Panc1 (cell line): ENCODE measurements at regions not wholly inside any gene's neighbourhood (a gene's known extent, or its start where the extent isn't known, plus 50 kb on each side); places are given as distances from the start of the nearest gene placed in this dataset.

ENCODE experiments used
- ATAC-seq: fragments of 200-7000 bp; cut with Tn5 transposase; 2 replicates; pipeline ENCODE4 v1.9.1; 2020; ENCODE audit warnings: mild to moderate bottlenecking, moderate library complexity
- BruUV-seq: library from RNA; stranded (reverse); fragments of 400-500 nt; replicated peaks from 2 replicates; lab custom pipeline; 2021; lab: Mats Ljungman, UMichigan
- CTCF ChIA-PET: fragments of 300-600 bp; sonication (Branson Sonifier 250); formaldehyde crosslinking; loops from one replicate; lab custom pipeline; 2022; ENCODE audit warnings: antibody characterized with exemption; lab: Charles Lee
- POLR2A ChIA-PET: fragments of 300-600 bp; sonication (Branson Sonifier 250); formaldehyde crosslinking; loops from one replicate; lab custom pipeline; 2022; ENCODE audit warnings: antibody characterized with exemption; lab: Charles Lee
- DNase-seq: peaks from one replicate; pipeline ENCODE4 v3.0.0-alpha.2; 2010; ENCODE audit warnings: low read depth, low spot score
- H3K27ac ChIP-seq: 2 replicates; pipeline ENCODE4 v1.5.1; 2011; ENCODE audit warnings: mild to moderate bottlenecking, low read length, inconsistent platforms
- H3K27me3 ChIP-seq: fragments of 200-500 bp; sonication (Bioruptor generic); 2 replicates; pipeline ENCODE4 v1.6.0; 2014; ENCODE audit warnings: low read length, inconsistent platforms; ENCODE audit not compliant: control insufficient read depth, insufficient read depth
- H3K36me3 ChIP-seq: fragments of 200-500 bp; sonication (Bioruptor generic); 2 replicates; pipeline ENCODE4 v1.5.1; 2014; ENCODE audit warnings: inconsistent platforms, mild to moderate bottlenecking, low read length, moderate library complexity; ENCODE audit not compliant: control insufficient read depth, insufficient read depth
- H3K4me1 ChIP-seq: 2 replicates; pipeline ENCODE4 v1.5.1; 2011; ENCODE audit warnings: inconsistent platforms, mild to moderate bottlenecking, low read length, moderate library complexity; ENCODE audit not compliant: control insufficient read depth, insufficient read depth
- H3K4me3 ChIP-seq, 2 experiments: 2 replicates each; pipeline ENCODE4 v1.5.1; 2011 to 2012; ENCODE audit warnings: low read depth in 2 of 2, low read length in 2 of 2, mild to moderate bottlenecking in 2 of 2, inconsistent platforms in 1 of 2, moderate library complexity in 1 of 2
- H3K9me3 ChIP-seq: fragments of 200-500 bp; sonication (Bioruptor generic); 2 replicates; pipeline ENCODE4 v1.5.1; 2014; ENCODE audit warnings: low read depth, mild to moderate bottlenecking, inconsistent platforms, low read length, moderate library complexity; ENCODE audit not compliant: control insufficient read depth, insufficient read depth
- CTCF ChIP-seq: fragments of 450-650 bp; IDR thresholded peaks from 2 replicates; pipeline ENCODE4 v1.5.1; 2017; ENCODE audit warnings: mild to moderate bottlenecking
- POLR2AphosphoS5 ChIP-seq: IDR thresholded peaks from 2 replicates; pipeline ENCODE4 v1.6.1; 2012; ENCODE audit warnings: mild to moderate bottlenecking, low read depth, low read length, moderate library complexity
- REST ChIP-seq, 2 experiments: IDR thresholded peaks; 2 replicates each; pipeline ENCODE4 v1.6.1; 2011 to 2012; ENCODE audit warnings: low read depth in 2 of 2, control low read depth in 1 of 2, low read length in 1 of 2, mild to moderate bottlenecking in 1 of 2, moderate library complexity in 1 of 2; ENCODE audit not compliant: insufficient read depth in 1 of 2
- SIN3A ChIP-seq: IDR thresholded peaks from 2 replicates; pipeline ENCODE4 v1.6.1; 2012; ENCODE audit warnings: low read depth, mild to moderate bottlenecking, low read length, moderate library complexity, borderline replicate concordance; ENCODE audit not compliant: insufficient read depth
- TCF7L2 ChIP-seq: IDR thresholded peaks from 2 replicates; pipeline ENCODE4 v1.6.1; 2011; ENCODE audit warnings: mild to moderate bottlenecking, low read depth, low read length, inconsistent platforms
- in situ Hi-C: cut with HindIII; loops from 2 replicates; pipeline ENCODE4 v1.10.0; 2016; ENCODE audit warnings: low sequenced_read_pairs, low pct_unique_long_range_greater_than_20kb
- intact Hi-C: fragments of 100-400 bp; cut with micrococcal nuclease; formaldehyde crosslinking; loops from one replicate; pipeline ENCODE4 v1.10.0; 2022; ENCODE audit not compliant: unreplicated experiment

GRCh38 chr3:127451321-127451720, 139.2 kb downstream of the TPRA1 start:
- TF ChIP-seq REST (IDR thresholded peaks at IDR 0.05; ENCODE audit: insufficient read depth in 1 of 2, low read depth in 2 of 2, low read length in 1 of 2) (no peak), SIN3A (no peak), POLR2AphosphoS5 (no peak), CTCF (no peak), TCF7L2 (no peak)
- no peak for ATAC-seq
- Histone ChIP-seq H3K36me3 (no peaks in the 10 kb centered on the region), H3K27ac (no peak overlapping the region), H3K4me3 (no peak overlapping the region), H3K9me3 (no peaks in the 10 kb centered on the region), H3K27me3 (peaks cover 5% of the 10 kb centered on the region; the same call in 1 of the 2 replicates), H3K4me1 (peaks cover 9% of the 10 kb centered on the region)
- DNase-seq = no peak
- CTCF ChIA-PET = interaction anchor here (0.6 to 0.8 kb wide), 2 partner anchors 23 to 168 kb away, joined by 5 to 6 read pairs; no protein-coding TSS in a partner anchor
- intact Hi-C loops = loop anchor here (10.0 kb wide), 2 partner anchors 197 to 777 kb away; no protein-coding TSS in a partner anchor
- in situ Hi-C loops = no loop called here
- POLR2A ChIA-PET = no interaction called here
- BruUV-seq = no TSS peak

GRCh38 chr3:127450331-127450730, 140.2 kb downstream of the TPRA1 start:
- TF ChIP-seq REST (IDR thresholded peaks at IDR 0.05; ENCODE audit: insufficient read depth in 1 of 2, low read depth in 2 of 2, low read length in 1 of 2) (no peak), SIN3A (no peak), POLR2AphosphoS5 (no peak), TCF7L2 (no peak), CTCF (no peak)
- in situ Hi-C loops = no loop called here
- H3K4me3 ChIP-seq = no peak overlapping the region
- intact Hi-C loops = loop anchor here (10.0 kb wide), 2 partner anchors 196 to 776 kb away; no protein-coding TSS in a partner anchor
- H3K9me3 ChIP-seq = no peaks in the 10 kb centered on the region
- ChIA-PET POLR2A (no interaction called here), CTCF (no interaction called here)
- no peaks in the 10 kb centered on the region for H3K36me3 ChIP-seq
- no peak overlapping the region for H3K27ac ChIP-seq
- no TSS peak for BruUV-seq
- H3K4me1 ChIP-seq = 0 out of 2 replicates have a peak, but pooled peaks cover 2% of the 10 kb centered on the region
- peaks cover 5% of the 10 kb centered on the region; the same call in 1 of the 2 replicates for H3K27me3 ChIP-seq
- ATAC-seq = no peak
- no peak for DNase-seq
